Liver (tissue), 8 donors: ENCODE measurements at regions not wholly inside any gene's neighbourhood (a gene's known extent, or its start where the extent isn't known, plus 50 kb on each side); places are given as distances from the start of the nearest gene placed in this dataset.

ENCODE experiments used
- DNase-seq: peaks from one replicate; pipeline ENCODE4 v3.0.0-alpha.2; 2017; ENCODE audit warnings: low spot score
- H3K27ac ChIP-seq, 2 donors: one replicate each; pipeline ENCODE4 v1.7.0; 2013; ENCODE audit warnings: inconsistent platforms in 2 of 2, low read length in 2 of 2, control low read depth in 1 of 2, low read depth in 1 of 2, mild to moderate bottlenecking in 1 of 2
- H3K27me3 ChIP-seq, 4 donors: one replicate each; pipeline versions ENCODE4 v1.6.1 to v1.7.0; 2013; ENCODE audit warnings: low read length in 3 of 4, inconsistent platforms in 1 of 4, mild to moderate bottlenecking in 1 of 4, moderate library complexity in 1 of 4; ENCODE audit not compliant: control insufficient read depth in 4 of 4, insufficient read depth in 4 of 4
- H3K36me3 ChIP-seq, 4 donors: one replicate each; pipeline versions ENCODE4 v1.6.1 to v1.7.0; 2013; ENCODE audit warnings: low read length in 3 of 4, mild to moderate bottlenecking in 3 of 4, low read depth in 1 of 4, moderate library complexity in 1 of 4; ENCODE audit not compliant: control insufficient read depth in 4 of 4, insufficient read depth in 3 of 4
- H3K4me1 ChIP-seq, 4 donors: one replicate each; pipeline versions ENCODE4 v1.6.1 to v1.7.0; 2013; ENCODE audit warnings: low read length in 3 of 4, mild to moderate bottlenecking in 3 of 4, moderate library complexity in 1 of 4; ENCODE audit not compliant: control insufficient read depth in 4 of 4, insufficient read depth in 4 of 4
- H3K4me3 ChIP-seq, 3 donors: one replicate each; pipeline versions ENCODE4 v1.6.1 to v1.7.0; 2013; ENCODE audit warnings: low read length in 3 of 3, control low read depth in 1 of 3, low read depth in 1 of 3, mild to moderate bottlenecking in 1 of 3
- H3K9ac ChIP-seq, 2 donors: one replicate each; pipeline ENCODE4 v1.7.0; 2013; ENCODE audit warnings: low read length in 2 of 2, mild to moderate bottlenecking in 2 of 2, moderate library complexity in 2 of 2, control low read depth in 1 of 2, low read depth in 1 of 2
- H3K9me3 ChIP-seq, 4 donors: one replicate each; pipeline versions ENCODE4 v1.6.1 to v1.7.0; 2013; ENCODE audit warnings: low read length in 3 of 4; ENCODE audit not compliant: control insufficient read depth in 4 of 4
- ATF3 ChIP-seq: IDR thresholded peaks from 2 replicates; pipeline ENCODE4 v1.6.1; 2016; ENCODE audit warnings: antibody characterized with exemption
- CTCF ChIP-seq: fragments of 150-350 bp; IDR thresholded peaks from 2 replicates; pipeline ENCODE4 v1.5.1; 2017; ENCODE audit warnings: improper control_type of control experiment, low read depth, low read length; ENCODE audit not compliant: missing input control
- EGR1 ChIP-seq, 2 donors: IDR thresholded peaks; 2 replicates each; pipeline ENCODE4 v1.6.1; 2016 to 2018; ENCODE audit warnings: antibody characterized with exemption in 2 of 2, low read depth in 2 of 2
- FOXA1 ChIP-seq: IDR thresholded peaks from 2 replicates; pipeline ENCODE4 v1.6.1; 2016; ENCODE audit warnings: antibody characterized with exemption
- FOXA2 ChIP-seq: IDR thresholded peaks from 2 replicates; pipeline ENCODE4 v1.6.1; 2016; ENCODE audit warnings: antibody characterized with exemption
- GABPA ChIP-seq, 2 donors: IDR thresholded peaks in 1 of 2; conservative IDR thresholded peaks in 1 of 2; 2 replicates each; pipeline ENCODE4 v1.6.1; 2016; ENCODE audit warnings: antibody characterized with exemption in 2 of 2, mild to moderate bottlenecking in 1 of 2, moderate library complexity in 1 of 2
- HNF4A ChIP-seq, 2 donors: conservative IDR thresholded peaks; 2 replicates each; pipeline ENCODE4 v1.6.1; 2016; ENCODE audit warnings: antibody characterized with exemption in 2 of 2, mild to moderate bottlenecking in 2 of 2
- HNF4G ChIP-seq: IDR thresholded peaks from 2 replicates; pipeline ENCODE4 v1.6.1; 2016; ENCODE audit warnings: antibody characterized with exemption
- JUND ChIP-seq, 2 donors: IDR thresholded peaks; 2 replicates each; pipeline ENCODE4 v1.6.1; 2016; ENCODE audit warnings: antibody characterized with exemption in 2 of 2
- MAX ChIP-seq: IDR thresholded peaks from 2 replicates; pipeline ENCODE4 v1.6.1; 2016; ENCODE audit warnings: antibody characterized with exemption
- NR2F2 ChIP-seq: IDR thresholded peaks from 2 replicates; pipeline ENCODE4 v1.6.1; 2016; ENCODE audit warnings: antibody characterized with exemption
- RAD21 ChIP-seq, 2 donors: IDR thresholded peaks; 2 replicates each; pipeline ENCODE4 v1.6.1; 2016; ENCODE audit warnings: antibody characterized with exemption in 2 of 2, mild to moderate bottlenecking in 2 of 2
- REST ChIP-seq: IDR thresholded peaks from 2 replicates; pipeline ENCODE4 v1.6.1; 2016; ENCODE audit warnings: antibody characterized with exemption, mild to moderate bottlenecking
- RXRA ChIP-seq, 2 donors: IDR thresholded peaks; 2 replicates each; pipeline ENCODE4 v1.6.1; 2017 to 2018; ENCODE audit warnings: antibody characterized with exemption in 2 of 2, mild to moderate bottlenecking in 1 of 2
- SP1 ChIP-seq: IDR thresholded peaks from 2 replicates; pipeline ENCODE4 v1.6.1; 2018; ENCODE audit warnings: antibody characterized with exemption, mild to moderate bottlenecking
- TAF1 ChIP-seq: conservative IDR thresholded peaks from 2 replicates; pipeline ENCODE4 v1.6.1; 2016; ENCODE audit warnings: antibody characterized with exemption, mild to moderate bottlenecking
- YY1 ChIP-seq: IDR thresholded peaks from 2 replicates; pipeline ENCODE4 v1.6.1; 2016; ENCODE audit warnings: antibody characterized with exemption, mild to moderate bottlenecking
- ZBTB33 ChIP-seq: IDR thresholded peaks from 2 replicates; pipeline ENCODE4 v1.6.1; 2016; ENCODE audit warnings: antibody characterized with exemption
- WGBS: extraction: QIAGEN DNeasy Blood & Tissue Kit; methylation state at CpG from one replicate; pipeline ENCODE4 v1.1.7; 2013; 5-methylcytosine and 5-hydroxymethylcytosine counted together
- donor health status: healthy.
- donor health status: healthy.
- donor health status: healthy.
- donor health status: healthy.
- donor health status: healthy.

GRCh38 chr6:98433325-98434056 lies 400.9 kb upstream of the POU3F2 start:
- Histone ChIP-seq H3K4me1 (no peaks in the 10 kb centered on the region), H3K27me3 (no peaks in the 10 kb centered on the region), H3K9ac (no peak overlapping the region), H3K4me3 (no peak overlapping the region), H3K9me3 (peaks cover 0 to 2% (median 0%) of the 10 kb centered on the region in 4 donors), H3K27ac (no peak overlapping the region), H3K36me3 (no peaks in the 10 kb centered on the region)
- TF ChIP-seq REST (no peak), YY1 (no peak), CTCF (no peak), TAF1 (no peak), HNF4A (conservative IDR thresholded peaks at IDR 0.05) (no peak), ZBTB33 (no peak), ATF3 (no peak), FOXA1 (no peak), JUND (IDR thresholded peaks at IDR 0.05) (no peak), NR2F2 (no peak), HNF4G (no peak), MAX (no peak), FOXA2 (no peak), GABPA (IDR thresholded peaks at IDR 0.05 in 1 of 2, conservative IDR thresholded peaks at IDR 0.05 in 1 of 2) (no peak), RXRA (IDR thresholded peaks at IDR 0.05) (no peak), RAD21 (IDR thresholded peaks at IDR 0.05) (no peak), SP1 (no peak), EGR1 (IDR thresholded peaks at IDR 0.05; ENCODE audit: low read depth in 2 of 2) (no peak)
- no peak for DNase-seq
- 55% methylated on average over 3 of the region's 3 CpGs for WGBS
